Activated CD4-positive, CD25-positive, alpha-beta regulatory T cell treated with anti-CD3 and anti-CD28 coated beads, Interleukin-2, amount 50 U/mL, for 24 hours (primary cell): ENCODE measurements at regions not wholly inside any gene's neighbourhood (a gene's known extent, or its start where the extent isn't known, plus 50 kb on each side); places are given as distances from the start of the nearest gene placed in this dataset.
A peak's percentile ranks its signal among the peaks of the same experiment; 100 is the strongest.

ENCODE experiments used
- ATAC-seq, 2 donors: fragments of 150-1000 bp; cut with Tn5 transposase; one replicate each; pipeline ENCODE4 v1.10.0; 2021; ENCODE audit warnings: mild to moderate bottlenecking in 1 of 2, moderate library complexity in 1 of 2

- no peak for ATAC-seq
These were observed 51.1 kb upstream of the ZNF236 start for GRCh38 chr18:76771192-76771799.

- no peak for ATAC-seq
These were observed 54.4 kb upstream of the ZNF236 start for GRCh38 chr18:76767954-76768353.

GRCh38 chr18:76766429-76766828 is 55.9 kb upstream of the ZNF236 start:
- no peak for ATAC-seq

GRCh38 chr18:76765649-76766048 is 56.7 kb upstream of the ZNF236 start:
- no peak for ATAC-seq

- ATAC-seq, result no peak
These were observed 58.0 kb upstream of the ZNF236 start for GRCh38 chr18:76764291-76764901.

GRCh38 chr18:76759056-76759455 is 63.3 kb upstream of the ZNF236 start:
- no peak for ATAC-seq

- no peak for ATAC-seq
These were observed 64.4 kb upstream of the ZNF236 start for GRCh38 chr18:76757925-76758324.

- no peak for ATAC-seq
These were observed 65.0 kb upstream of the ZNF236 start for GRCh38 chr18:76757335-76757734.

- no peak for ATAC-seq
These were observed 65.7 kb upstream of the ZNF236 start for GRCh38 chr18:76756531-76757253.

- no peak for ATAC-seq
These were observed 68.0 kb upstream of the ZNF236 start for GRCh38 chr18:76754351-76754750.

- no peak for ATAC-seq
These were observed 70.0 kb upstream of the ZNF236 start for GRCh38 chr18:76752400-76752799.

- no peak for ATAC-seq
These were observed 71.2 kb upstream of the ZNF236 start for GRCh38 chr18:76750917-76751890.

GRCh38 chr18:76750269-76750668 is 72.1 kb upstream of the ZNF236 start:
- ATAC-seq, result no peak

- ATAC-seq, result no peak
These were observed 74.7 kb upstream of the ZNF236 start for GRCh38 chr18:76747676-76748075.

- ATAC-seq, result no peak
These were observed 81.0 kb upstream of the ZNF236 start for GRCh38 chr18:76741346-76741745.

- no peak for ATAC-seq
These were observed 86.0 kb upstream of the ZNF236 start for GRCh38 chr18:76736309-76736708.

GRCh38 chr18:76730901-76731300 is 91.5 kb upstream of the ZNF236 start:
- no peak for ATAC-seq

- no peak for ATAC-seq
These were observed 94.8 kb upstream of the ZNF236 start for GRCh38 chr18:76727589-76727988.

GRCh38 chr18:76725445-76725844 is 96.9 kb upstream of the ZNF236 start:
- ATAC-seq, result no peak

GRCh38 chr18:76722224-76723061 is 99.9 kb upstream of the ZNF236 start:
- no peak for ATAC-seq

GRCh38 chr18:76721207-76721996 is 101.0 kb upstream of the ZNF236 start:
- peak; percentile 79 to 84 for ATAC-seq
